ENCODE measurements at regions not wholly inside any gene's neighbourhood (a gene's known extent, or its start where the extent isn't known, plus 50 kb on each side); places are given as distances from the start of the nearest gene placed in this dataset.

GRCh38 chr13:76163761-76164160 lies 527.6 kb downstream of the LMO7 start:
- TF ChIP-seq CTCF (IDR thresholded peaks at IDR 0.05; ENCODE audit: insufficient read depth, low read depth, low read length) (no peak), EZH2 (IDR thresholded peaks at IDR 0.05; ENCODE audit: insufficient read depth, low read length) (no peak)
